ENCODE measurements at regions not wholly inside any gene's neighbourhood (a gene's known extent, or its start where the extent isn't known, plus 50 kb on each side); places are given as distances from the start of the nearest gene placed in this dataset.

DNA sequence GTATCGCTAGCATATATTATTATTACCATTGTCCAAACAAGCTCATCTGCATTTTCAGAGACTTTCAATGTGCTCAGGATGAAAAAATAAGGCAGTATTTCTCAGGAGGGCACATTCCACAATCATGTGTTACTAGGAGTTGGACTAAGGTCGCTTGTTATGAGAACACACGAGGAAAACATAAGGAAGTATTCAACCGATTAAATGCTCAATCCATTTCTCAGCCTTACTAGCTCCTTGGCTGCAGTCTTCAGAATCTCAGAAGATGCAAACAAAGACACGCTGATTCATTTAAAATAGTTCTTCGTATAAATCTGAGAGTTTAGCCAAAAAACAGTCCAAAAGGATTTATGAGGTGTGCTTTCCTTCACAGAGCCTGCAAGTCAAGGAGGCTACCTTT is 82.0 kb upstream of the JAK1 start:
- no peak for DNase-seq (ENCODE audit: low read depth)
- in situ Hi-C loops (cut with HindIII; ENCODE audit: low sequenced_read_pairs) = no loop called here
- H3K4me3 ChIP-seq (ENCODE audit: low read depth, low read length) = no peak overlapping the region
- TF ChIP-seq CTCF (IDR thresholded peaks at IDR 0.05; ENCODE audit: low read depth, low read length, missing control alignments) = no peak

- no peak for TF ChIP-seq CTCF (IDR thresholded peaks at IDR 0.05; ENCODE audit: low read depth, low read length, missing control alignments)
- H3K4me3 ChIP-seq (ENCODE audit: low read depth, low read length) = no peak overlapping the region
- in situ Hi-C loops (cut with HindIII; ENCODE audit: low sequenced_read_pairs) = no loop called here
- no peak for DNase-seq (ENCODE audit: low read depth)
These were observed 83.8 kb upstream of the JAK1 start for GRCh38 chr1:65049941-65050713.

- in situ Hi-C loops (cut with HindIII; ENCODE audit: low sequenced_read_pairs) = no loop called here
- no peak overlapping the region for H3K4me3 ChIP-seq (ENCODE audit: low read depth, low read length)
- no peak for TF ChIP-seq CTCF (IDR thresholded peaks at IDR 0.05; ENCODE audit: low read depth, low read length, missing control alignments)
These were observed 84.4 kb upstream of the JAK1 start for GRCh38 chr1:65050735-65051134.

GRCh38 chr1:65054481-65054880 is 88.1 kb upstream of the JAK1 start:
- no peak for TF ChIP-seq CTCF (IDR thresholded peaks at IDR 0.05; ENCODE audit: low read depth, low read length, missing control alignments)
- no peak overlapping the region for H3K4me3 ChIP-seq (ENCODE audit: low read depth, low read length)
- in situ Hi-C loops (cut with HindIII; ENCODE audit: low sequenced_read_pairs) = no loop called here
- no peak for DNase-seq (ENCODE audit: low read depth)

More at GRCh38 chr1:65050735-65051134, 84.4 kb upstream of the JAK1 start:
- no peak for DNase-seq (ENCODE audit: low read depth)

GRCh38 chr1:65055747-65056146 is 89.4 kb upstream of the JAK1 start:
- in situ Hi-C loops (cut with HindIII; ENCODE audit: low sequenced_read_pairs) = no loop called here
- TF ChIP-seq CTCF (IDR thresholded peaks at IDR 0.05; ENCODE audit: low read depth, low read length, missing control alignments) = no peak
- no peak overlapping the region for H3K4me3 ChIP-seq (ENCODE audit: low read depth, low read length)
- no peak for DNase-seq (ENCODE audit: low read depth)

- no peak overlapping the region for H3K4me3 ChIP-seq (ENCODE audit: low read depth, low read length)
- in situ Hi-C loops (cut with HindIII; ENCODE audit: low sequenced_read_pairs) = no loop called here
- TF ChIP-seq CTCF (IDR thresholded peaks at IDR 0.05; ENCODE audit: low read depth, low read length, missing control alignments) = no peak
- no peak for DNase-seq (ENCODE audit: low read depth)
These were observed 89.9 kb upstream of the JAK1 start for GRCh38 chr1:65056234-65056633.
